H9 (cell line): ENCODE measurements at regions not wholly inside any gene's neighbourhood (a gene's known extent, or its start where the extent isn't known, plus 50 kb on each side); places are given as distances from the start of the nearest gene placed in this dataset.

Experiments used
- DNase-seq: peaks from one replicate; pipeline ENCODE4 v3.0.0-alpha.2; 2017
- H2AFZ ChIP-seq: one replicate; pipeline ENCODE4 v1.6.1; 2013; ENCODE audit warnings: mild to moderate bottlenecking, low read length, control low read depth, moderate library complexity
- H2AK5ac ChIP-seq: 2 replicates; pipeline ENCODE4 v1.6.1; 2013; ENCODE audit warnings: low read length, control low read depth, mixed read lengths; ENCODE audit not compliant: insufficient read length
- H2BK120ac ChIP-seq: one replicate; pipeline ENCODE4 v1.6.1; 2013; ENCODE audit warnings: low read depth, mild to moderate bottlenecking, low read length, control low read depth, inconsistent platforms; ENCODE audit not compliant: poor library complexity, severe bottlenecking
- H2BK12ac ChIP-seq: 2 replicates; pipeline ENCODE4 v1.6.1; 2013; ENCODE audit warnings: low read length, control low read depth, mixed read lengths, low read depth; ENCODE audit not compliant: insufficient read length
- H2BK15ac ChIP-seq: 2 replicates; pipeline ENCODE4 v1.6.1; 2013; ENCODE audit warnings: low read depth, low read length, control low read depth
- H2BK20ac ChIP-seq: one replicate; pipeline ENCODE4 v1.6.1; 2013; ENCODE audit warnings: low read depth, mild to moderate bottlenecking, low read length, control low read depth, inconsistent platforms; ENCODE audit not compliant: poor library complexity, severe bottlenecking
- H2BK5ac ChIP-seq: 2 replicates; pipeline ENCODE4 v1.6.1; 2013; ENCODE audit warnings: low read length, control low read depth, mixed read lengths; ENCODE audit not compliant: insufficient read length
- H3K14ac ChIP-seq: 2 replicates; pipeline ENCODE4 v1.6.1; 2013; ENCODE audit warnings: low read length, control low read depth; ENCODE audit not compliant: insufficient read depth
- H3K18ac ChIP-seq: 2 replicates; pipeline ENCODE4 v1.6.1; 2013; ENCODE audit warnings: low read depth, mild to moderate bottlenecking, mixed read lengths, low read length, control low read depth; ENCODE audit not compliant: insufficient read length
- H3K23ac ChIP-seq: 2 replicates; pipeline ENCODE4 v1.6.1; 2013; ENCODE audit warnings: low read length, control low read depth, mixed read lengths, low read depth; ENCODE audit not compliant: insufficient read length
- H3K23me2 ChIP-seq: 2 replicates; pipeline ENCODE4 v1.6.1; 2013; ENCODE audit warnings: low read depth, mild to moderate bottlenecking, mixed read lengths, low read length, control low read depth; ENCODE audit not compliant: insufficient read length, poor library complexity, severe bottlenecking
- H3K27ac ChIP-seq: 2 replicates; pipeline ENCODE4 v1.5.1; 2013; ENCODE audit warnings: low read length, control low read depth, mixed read lengths, low read depth; ENCODE audit not compliant: insufficient read length
- H3K27me3 ChIP-seq: 2 replicates; pipeline ENCODE4 v1.6.1; 2013; ENCODE audit warnings: low read length, control low read depth, inconsistent platforms; ENCODE audit not compliant: insufficient read depth
- H3K4ac ChIP-seq: 2 replicates; pipeline ENCODE4 v1.6.1; 2013; ENCODE audit warnings: low read depth, mild to moderate bottlenecking, control low read depth, inconsistent platforms, low read length, moderate library complexity
- H3K4me1 ChIP-seq: 2 replicates; pipeline ENCODE4 v1.6.1; 2013; ENCODE audit warnings: low read length, control low read depth, inconsistent platforms; ENCODE audit not compliant: insufficient read depth
- H3K4me2 ChIP-seq: 2 replicates; pipeline ENCODE4 v1.6.1; 2013; ENCODE audit warnings: low read length, control low read depth, mixed read lengths; ENCODE audit not compliant: insufficient read length, insufficient read depth
- H3K56ac ChIP-seq: 2 replicates; pipeline ENCODE4 v1.6.1; 2013; ENCODE audit warnings: low read depth, mild to moderate bottlenecking, mixed read lengths, low read length, control low read depth; ENCODE audit not compliant: insufficient read length
- H3K79me1 ChIP-seq: 2 replicates; pipeline ENCODE4 v1.6.1; 2013; ENCODE audit warnings: low read depth, mild to moderate bottlenecking, moderate library complexity, low read length, control low read depth, inconsistent platforms; ENCODE audit not compliant: insufficient read depth, poor library complexity, severe bottlenecking
- H3K79me2 ChIP-seq: 2 replicates; pipeline ENCODE4 v1.6.1; 2013; ENCODE audit warnings: low read length, control low read depth, inconsistent platforms; ENCODE audit not compliant: insufficient read depth
- H3K9ac ChIP-seq: 2 replicates; pipeline ENCODE4 v1.6.1; 2013; ENCODE audit warnings: low read length, control low read depth, mixed read lengths; ENCODE audit not compliant: insufficient read length; ENCODE audit errors: extremely low read depth
- H3K9me3 ChIP-seq: one replicate; pipeline ENCODE4 v1.6.1; 2013; ENCODE audit warnings: low read depth, low read length, inconsistent platforms; ENCODE audit not compliant: control insufficient read depth
- H3T11ph ChIP-seq: one replicate; pipeline ENCODE4 v1.6.1; 2013; ENCODE audit warnings: mild to moderate bottlenecking, low read length, control low read depth, inconsistent platforms
- H4K20me1 ChIP-seq: one replicate; pipeline ENCODE4 v1.6.1; 2013; ENCODE audit not compliant: control insufficient read depth, insufficient read length, insufficient read depth
- H4K5ac ChIP-seq: 2 replicates; pipeline ENCODE4 v1.6.1; 2013; ENCODE audit warnings: low read depth, mild to moderate bottlenecking, mixed read lengths, low read length, control low read depth; ENCODE audit not compliant: insufficient read length
- H4K8ac ChIP-seq: replicated peaks from 2 replicates; pipeline ENCODE4 v1.6.1; 2013; ENCODE audit warnings: low read length, control low read depth, mixed read lengths, low read depth; ENCODE audit not compliant: insufficient read length
- H4K91ac ChIP-seq: 2 replicates; pipeline ENCODE4 v1.6.1; 2013; ENCODE audit warnings: low read depth, mild to moderate bottlenecking, moderate library complexity, mixed read lengths, low read length, control low read depth; ENCODE audit not compliant: insufficient read length
- H3K27ac Mint-ChIP-seq, 3 experiments: 2 replicates in 2 of 3; 3 replicates in 1 of 3; pipeline ENCODE4 v1.8.0; 2020 to 2021; ENCODE audit warnings: mixed read lengths in 3 of 3, mild to moderate bottlenecking in 1 of 3, moderate library complexity in 1 of 3
- H3K27me3 Mint-ChIP-seq: 2 replicates; pipeline ENCODE4 v1.8.0; 2021; ENCODE audit warnings: low read depth, mild to moderate bottlenecking, moderate library complexity, mixed read lengths
- H3K36me3 Mint-ChIP-seq, 3 experiments: 2 replicates in 2 of 3; 3 replicates in 1 of 3; pipeline ENCODE4 v1.8.0; 2020 to 2021; ENCODE audit warnings: low read depth in 3 of 3, mixed read lengths in 3 of 3; ENCODE audit not compliant: insufficient read depth in 1 of 3
- H3K4me1 Mint-ChIP-seq, 2 experiments: 2 replicates each; pipeline ENCODE4 v1.8.0; 2020; ENCODE audit warnings: mixed read lengths in 2 of 2
- H3K4me3 Mint-ChIP-seq, 2 experiments: 2 replicates in 1 of 2; 3 replicates in 1 of 2; pipeline ENCODE4 v1.8.0; 2020 to 2021; ENCODE audit warnings: mild to moderate bottlenecking in 2 of 2, mixed read lengths in 2 of 2, moderate library complexity in 1 of 2
- H3K9me3 Mint-ChIP-seq, 2 experiments: 2 replicates in 1 of 2; 3 replicates in 1 of 2; pipeline ENCODE4 v1.8.0; 2020; ENCODE audit warnings: mild to moderate bottlenecking in 2 of 2, mixed read lengths in 2 of 2, moderate library complexity in 1 of 2
- WGBS: extraction: QIAGEN DNeasy Blood & Tissue Kit; methylation state at CpG from one replicate; pipeline ENCODE4 v1.1.7; 2013; ENCODE audit warnings: missing lambda C conversion rate, low lambda C conversion rate, mixed read lengths; ENCODE audit not compliant: insufficient read length; ENCODE audit errors: extremely low coverage; 5-methylcytosine and 5-hydroxymethylcytosine counted together
- TF ChIP-seq, protein P1 (sequence below): fragments of 200-600 bp; sonication (generic); conservative IDR thresholded peaks from 3 replicates; pipeline ENCODE4 v1.8.0; 2021; ENCODE audit warnings: antibody characterized with exemption, mild to moderate bottlenecking

DNA sequence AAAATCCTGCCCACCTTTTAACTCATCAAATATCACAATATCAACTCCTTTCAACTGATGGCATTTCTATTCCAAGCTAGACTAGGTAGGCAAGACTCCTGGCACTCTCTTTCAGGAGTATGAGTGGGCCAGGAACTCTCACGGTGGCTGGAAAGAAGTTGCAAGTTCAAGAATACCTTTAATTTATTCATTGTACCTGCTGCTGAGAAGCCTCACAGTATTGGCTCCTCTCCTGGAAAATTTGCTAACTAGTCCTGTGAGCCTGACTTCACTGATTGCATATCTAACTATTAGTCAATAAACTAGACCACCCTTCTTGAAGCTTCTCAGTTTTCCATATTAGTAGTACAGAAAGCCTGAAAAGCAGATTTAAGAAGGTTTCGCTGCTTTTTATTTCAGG is 120.2 kb downstream of the DUSP10 start:
- H2BK12ac ChIP-seq = no peak overlapping the region

More for the DNA sequence above, 120.2 kb downstream of the DUSP10 start:
- H3K79me1 ChIP-seq = no peaks in the 10 kb centered on the region
- no peak for DNase-seq
- H3K23ac ChIP-seq = no peak overlapping the region
- no peaks in the 10 kb centered on the region for H3K4me1 ChIP-seq
- H3T11ph ChIP-seq = no peak overlapping the region
- H3K14ac ChIP-seq = no peak overlapping the region
- H3K18ac ChIP-seq = no peak overlapping the region
- H3K9me3 Mint-ChIP-seq = peaks cover 0 to 4% of the 10 kb centered on the region in 2 experiments; a peak in 2 of 5 replicates
- H3K9ac ChIP-seq = no peak overlapping the region
- no peak overlapping the region for H4K8ac ChIP-seq
- H3K27me3 Mint-ChIP-seq = no peaks in the 10 kb centered on the region
- TF ChIP-seq, protein P1, sequence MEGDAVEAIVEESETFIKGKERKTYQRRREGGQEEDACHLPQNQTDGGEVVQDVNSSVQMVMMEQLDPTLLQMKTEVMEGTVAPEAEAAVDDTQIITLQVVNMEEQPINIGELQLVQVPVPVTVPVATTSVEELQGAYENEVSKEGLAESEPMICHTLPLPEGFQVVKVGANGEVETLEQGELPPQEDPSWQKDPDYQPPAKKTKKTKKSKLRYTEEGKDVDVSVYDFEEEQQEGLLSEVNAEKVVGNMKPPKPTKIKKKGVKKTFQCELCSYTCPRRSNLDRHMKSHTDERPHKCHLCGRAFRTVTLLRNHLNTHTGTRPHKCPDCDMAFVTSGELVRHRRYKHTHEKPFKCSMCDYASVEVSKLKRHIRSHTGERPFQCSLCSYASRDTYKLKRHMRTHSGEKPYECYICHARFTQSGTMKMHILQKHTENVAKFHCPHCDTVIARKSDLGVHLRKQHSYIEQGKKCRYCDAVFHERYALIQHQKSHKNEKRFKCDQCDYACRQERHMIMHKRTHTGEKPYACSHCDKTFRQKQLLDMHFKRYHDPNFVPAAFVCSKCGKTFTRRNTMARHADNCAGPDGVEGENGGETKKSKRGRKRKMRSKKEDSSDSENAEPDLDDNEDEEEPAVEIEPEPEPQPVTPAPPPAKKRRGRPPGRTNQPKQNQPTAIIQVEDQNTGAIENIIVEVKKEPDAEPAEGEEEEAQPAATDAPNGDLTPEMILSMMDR = no peak
- no peak overlapping the region for H2AFZ ChIP-seq
- no peak overlapping the region for H3K27ac ChIP-seq
- H3K9me3 ChIP-seq = no peaks in the 10 kb centered on the region
- no peak overlapping the region for H3K56ac ChIP-seq
- H4K91ac ChIP-seq = no peak overlapping the region
- peaks cover 0 to 2% (median 0%) of the 10 kb centered on the region in 3 experiments; a peak in 4 of 7 replicates for H3K36me3 Mint-ChIP-seq
- no peak overlapping the region for H3K27ac Mint-ChIP-seq
- H3K4me2 ChIP-seq = no peak overlapping the region
- H3K79me2 ChIP-seq = no peaks in the 10 kb centered on the region
- H2BK120ac ChIP-seq = no peak overlapping the region
- H4K5ac ChIP-seq = no peak overlapping the region
- H3K4ac ChIP-seq = no peak overlapping the region
- no CpG with 5 or more reads among the region's 2 CpGs for WGBS
- no peak overlapping the region for H2BK15ac ChIP-seq
- H3K27me3 ChIP-seq = no peaks in the 10 kb centered on the region
- H2BK5ac ChIP-seq = no peak overlapping the region
- no peaks in the 10 kb centered on the region for H3K23me2 ChIP-seq
- H2AK5ac ChIP-seq = no peak overlapping the region
- peaks cover 5 to 9% of the 10 kb centered on the region in 2 experiments for H3K4me1 Mint-ChIP-seq
- H2BK20ac ChIP-seq = no peak overlapping the region
- H3K4me3 Mint-ChIP-seq = no peak overlapping the region
- H4K20me1 ChIP-seq = no peaks in the 10 kb centered on the region
